H9 (cell line): ENCODE measurements at regions not wholly inside any gene's neighbourhood (a gene's known extent, or its start where the extent isn't known, plus 50 kb on each side); places are given as distances from the start of the nearest gene placed in this dataset.

ENCODE experiments used
- DNase-seq: peaks from one replicate; pipeline ENCODE4 v3.0.0-alpha.2; 2017
- H2AFZ ChIP-seq: one replicate; pipeline ENCODE4 v1.6.1; 2013; ENCODE audit warnings: mild to moderate bottlenecking, low read length, control low read depth, moderate library complexity
- H2AK5ac ChIP-seq: 2 replicates; pipeline ENCODE4 v1.6.1; 2013; ENCODE audit warnings: low read length, control low read depth, mixed read lengths; ENCODE audit not compliant: insufficient read length
- H2BK120ac ChIP-seq: one replicate; pipeline ENCODE4 v1.6.1; 2013; ENCODE audit warnings: low read depth, mild to moderate bottlenecking, low read length, control low read depth, inconsistent platforms; ENCODE audit not compliant: poor library complexity, severe bottlenecking
- H2BK12ac ChIP-seq: 2 replicates; pipeline ENCODE4 v1.6.1; 2013; ENCODE audit warnings: low read length, control low read depth, mixed read lengths, low read depth; ENCODE audit not compliant: insufficient read length
- H2BK15ac ChIP-seq: 2 replicates; pipeline ENCODE4 v1.6.1; 2013; ENCODE audit warnings: low read depth, low read length, control low read depth
- H2BK20ac ChIP-seq: one replicate; pipeline ENCODE4 v1.6.1; 2013; ENCODE audit warnings: low read depth, mild to moderate bottlenecking, low read length, control low read depth, inconsistent platforms; ENCODE audit not compliant: poor library complexity, severe bottlenecking
- H2BK5ac ChIP-seq: 2 replicates; pipeline ENCODE4 v1.6.1; 2013; ENCODE audit warnings: low read length, control low read depth, mixed read lengths; ENCODE audit not compliant: insufficient read length
- H3K14ac ChIP-seq: 2 replicates; pipeline ENCODE4 v1.6.1; 2013; ENCODE audit warnings: low read length, control low read depth; ENCODE audit not compliant: insufficient read depth
- H3K18ac ChIP-seq: 2 replicates; pipeline ENCODE4 v1.6.1; 2013; ENCODE audit warnings: low read depth, mild to moderate bottlenecking, mixed read lengths, low read length, control low read depth; ENCODE audit not compliant: insufficient read length
- H3K23ac ChIP-seq: 2 replicates; pipeline ENCODE4 v1.6.1; 2013; ENCODE audit warnings: low read length, control low read depth, mixed read lengths, low read depth; ENCODE audit not compliant: insufficient read length
- H3K23me2 ChIP-seq: 2 replicates; pipeline ENCODE4 v1.6.1; 2013; ENCODE audit warnings: low read depth, mild to moderate bottlenecking, mixed read lengths, low read length, control low read depth; ENCODE audit not compliant: insufficient read length, poor library complexity, severe bottlenecking
- H3K27ac ChIP-seq: 2 replicates; pipeline ENCODE4 v1.5.1; 2013; ENCODE audit warnings: low read length, control low read depth, mixed read lengths, low read depth; ENCODE audit not compliant: insufficient read length
- H3K27me3 ChIP-seq: 2 replicates; pipeline ENCODE4 v1.6.1; 2013; ENCODE audit warnings: low read length, control low read depth, inconsistent platforms; ENCODE audit not compliant: insufficient read depth
- H3K4ac ChIP-seq: 2 replicates; pipeline ENCODE4 v1.6.1; 2013; ENCODE audit warnings: low read depth, mild to moderate bottlenecking, control low read depth, inconsistent platforms, low read length, moderate library complexity
- H3K4me1 ChIP-seq: 2 replicates; pipeline ENCODE4 v1.6.1; 2013; ENCODE audit warnings: low read length, control low read depth, inconsistent platforms; ENCODE audit not compliant: insufficient read depth
- H3K4me2 ChIP-seq: 2 replicates; pipeline ENCODE4 v1.6.1; 2013; ENCODE audit warnings: low read length, control low read depth, mixed read lengths; ENCODE audit not compliant: insufficient read length, insufficient read depth
- H3K56ac ChIP-seq: 2 replicates; pipeline ENCODE4 v1.6.1; 2013; ENCODE audit warnings: low read depth, mild to moderate bottlenecking, mixed read lengths, low read length, control low read depth; ENCODE audit not compliant: insufficient read length
- H3K79me1 ChIP-seq: 2 replicates; pipeline ENCODE4 v1.6.1; 2013; ENCODE audit warnings: low read depth, mild to moderate bottlenecking, moderate library complexity, low read length, control low read depth, inconsistent platforms; ENCODE audit not compliant: insufficient read depth, poor library complexity, severe bottlenecking
- H3K79me2 ChIP-seq: 2 replicates; pipeline ENCODE4 v1.6.1; 2013; ENCODE audit warnings: low read length, control low read depth, inconsistent platforms; ENCODE audit not compliant: insufficient read depth
- H3K9ac ChIP-seq: 2 replicates; pipeline ENCODE4 v1.6.1; 2013; ENCODE audit warnings: low read length, control low read depth, mixed read lengths; ENCODE audit not compliant: insufficient read length; ENCODE audit errors: extremely low read depth
- H3K9me3 ChIP-seq: one replicate; pipeline ENCODE4 v1.6.1; 2013; ENCODE audit warnings: low read depth, low read length, inconsistent platforms; ENCODE audit not compliant: control insufficient read depth
- H3T11ph ChIP-seq: one replicate; pipeline ENCODE4 v1.6.1; 2013; ENCODE audit warnings: mild to moderate bottlenecking, low read length, control low read depth, inconsistent platforms
- H4K20me1 ChIP-seq: one replicate; pipeline ENCODE4 v1.6.1; 2013; ENCODE audit not compliant: control insufficient read depth, insufficient read length, insufficient read depth
- H4K5ac ChIP-seq: 2 replicates; pipeline ENCODE4 v1.6.1; 2013; ENCODE audit warnings: low read depth, mild to moderate bottlenecking, mixed read lengths, low read length, control low read depth; ENCODE audit not compliant: insufficient read length
- H4K8ac ChIP-seq: replicated peaks from 2 replicates; pipeline ENCODE4 v1.6.1; 2013; ENCODE audit warnings: low read length, control low read depth, mixed read lengths, low read depth; ENCODE audit not compliant: insufficient read length
- H4K91ac ChIP-seq: 2 replicates; pipeline ENCODE4 v1.6.1; 2013; ENCODE audit warnings: low read depth, mild to moderate bottlenecking, moderate library complexity, mixed read lengths, low read length, control low read depth; ENCODE audit not compliant: insufficient read length
- H3K27ac Mint-ChIP-seq, 3 experiments: 2 replicates in 2 of 3; 3 replicates in 1 of 3; pipeline ENCODE4 v1.8.0; 2020 to 2021; ENCODE audit warnings: mixed read lengths in 3 of 3, mild to moderate bottlenecking in 1 of 3, moderate library complexity in 1 of 3
- H3K27me3 Mint-ChIP-seq: 2 replicates; pipeline ENCODE4 v1.8.0; 2021; ENCODE audit warnings: low read depth, mild to moderate bottlenecking, moderate library complexity, mixed read lengths
- H3K36me3 Mint-ChIP-seq, 3 experiments: 2 replicates in 2 of 3; 3 replicates in 1 of 3; pipeline ENCODE4 v1.8.0; 2020 to 2021; ENCODE audit warnings: low read depth in 3 of 3, mixed read lengths in 3 of 3; ENCODE audit not compliant: insufficient read depth in 1 of 3
- H3K4me1 Mint-ChIP-seq, 2 experiments: 2 replicates each; pipeline ENCODE4 v1.8.0; 2020; ENCODE audit warnings: mixed read lengths in 2 of 2
- H3K4me3 Mint-ChIP-seq, 2 experiments: 2 replicates in 1 of 2; 3 replicates in 1 of 2; pipeline ENCODE4 v1.8.0; 2020 to 2021; ENCODE audit warnings: mild to moderate bottlenecking in 2 of 2, mixed read lengths in 2 of 2, moderate library complexity in 1 of 2
- H3K9me3 Mint-ChIP-seq, 2 experiments: 2 replicates in 1 of 2; 3 replicates in 1 of 2; pipeline ENCODE4 v1.8.0; 2020; ENCODE audit warnings: mild to moderate bottlenecking in 2 of 2, mixed read lengths in 2 of 2, moderate library complexity in 1 of 2
- CTCF ChIP-seq: fragments of 200-600 bp; sonication (generic); conservative IDR thresholded peaks from 3 replicates; pipeline ENCODE4 v1.8.0; 2021; ENCODE audit warnings: antibody characterized with exemption, mild to moderate bottlenecking
- WGBS: extraction: QIAGEN DNeasy Blood & Tissue Kit; methylation state at CpG from one replicate; pipeline ENCODE4 v1.1.7; 2013; ENCODE audit warnings: missing lambda C conversion rate, low lambda C conversion rate, mixed read lengths; ENCODE audit not compliant: insufficient read length; ENCODE audit errors: extremely low coverage; 5-methylcytosine and 5-hydroxymethylcytosine counted together

GRCh38 chr1:63269571-63269970, 52.8 kb upstream of the FOXD3 start:
- Histone ChIP-seq H3K9ac (no peak overlapping the region), H4K8ac (no peak overlapping the region), H3K23ac (no peak overlapping the region), H2BK12ac (no peak overlapping the region), H3K79me2 (no peaks in the 10 kb centered on the region), H4K5ac (no peak overlapping the region), H4K91ac (no peak overlapping the region), H4K20me1 (no peaks in the 10 kb centered on the region), H2AFZ (no peak overlapping the region), H3K27ac (no peak overlapping the region), H3K14ac (no peak overlapping the region), H3K18ac (no peak overlapping the region), H3T11ph (no peak overlapping the region), H2BK120ac (no peak overlapping the region), H2BK5ac (no peak overlapping the region), H2BK15ac (no peak overlapping the region), H3K27me3 (no peaks in the 10 kb centered on the region), H3K56ac (no peak overlapping the region), H3K79me1 (no peaks in the 10 kb centered on the region), H3K4me2 (no peak overlapping the region), H2AK5ac (no peak overlapping the region), H2BK20ac (no peak overlapping the region), H3K4ac (no peak overlapping the region), H3K9me3 (no peaks in the 10 kb centered on the region), H3K4me1 (no peaks in the 10 kb centered on the region), H3K23me2 (no peaks in the 10 kb centered on the region)
- DNase-seq, result no peak
- Mint-ChIP-seq H3K36me3 (no peaks in the 10 kb centered on the region), H3K27me3 (0 out of 2 replicates have a peak, but pooled peaks cover 1% of the 10 kb centered on the region), H3K4me1 (peaks cover 6 to 7% of the 10 kb centered on the region in 2 experiments), H3K4me3 (no peak overlapping the region), H3K27ac (no peak overlapping the region), H3K9me3 (no peaks in the 10 kb centered on the region)
- TF ChIP-seq CTCF, result no peak
- WGBS, result no CpG with 5 or more reads among the region's 3 CpGs
